ENCODE measurements at regions not wholly inside any gene's neighbourhood (a gene's known extent, or its start where the extent isn't known, plus 50 kb on each side); places are given as distances from the start of the nearest gene placed in this dataset.

GRCh38 chr7:156145996-156146395 lies 333.7 kb upstream of the SHH start:
- peaks cover 3% of the 10 kb centered on the region for H3K27me3 Mint-ChIP-seq
- Histone ChIP-seq H3K79me2 (ENCODE audit: control insufficient read depth, insufficient read depth, low read length) (no peaks in the 10 kb centered on the region), H4K20me1 (ENCODE audit: control insufficient read depth, insufficient read depth, low read length, poor library complexity, severe bottlenecking) (no peaks in the 10 kb centered on the region), H3K36me3 (replicated peaks in 1 of 2; ENCODE audit: control extremely low read depth in 1 of 2, control insufficient read depth in 1 of 2, extremely low read depth in 1 of 2, insufficient read depth in 2 of 2, low read length in 1 of 2) (no peaks in the 10 kb centered on the region), H3K4me3 (ENCODE audit: control extremely low read depth in 1 of 5, extremely low read depth in 1 of 5, insufficient read depth in 1 of 5, low read depth in 2 of 5, low read length in 4 of 5) (no peak overlapping the region), H2AFZ (ENCODE audit: insufficient read depth, low read depth, low read length, poor library complexity, severe bottlenecking) (no peak overlapping the region), H3K9ac (ENCODE audit: low read length) (no peak overlapping the region), H3K4me2 (replicated peaks; ENCODE audit: low read depth, low read length, poor library complexity, severe bottlenecking) (no peak overlapping the region), H3K4me1 (ENCODE audit: control insufficient read depth in 2 of 2, insufficient read depth in 2 of 2, low read length in 2 of 2) (no peaks in the 10 kb centered on the region), H3K27ac (ENCODE audit: low read length in 2 of 2) (no peak overlapping the region), H3K9me3 (ENCODE audit: control extremely low read depth in 1 of 3, control insufficient read depth in 2 of 3, insufficient read depth in 1 of 3, low read length in 2 of 3) (peaks cover 0 to 5% (median 0%) of the 10 kb centered on the region in 3 donors), H3K27me3 (replicated peaks in 1 of 4; ENCODE audit: control extremely low read depth in 1 of 4, control insufficient read depth in 3 of 4, insufficient read depth in 4 of 4, low read length in 3 of 4) (no peaks in the 10 kb centered on the region)
- no peak overlapping the region for H3K27ac Mint-ChIP-seq
- TF ChIP-seq EZH2 (IDR thresholded peaks at IDR 0.05; ENCODE audit: borderline replicate concordance, insufficient read depth, low read depth, low read length, poor library complexity, severe bottlenecking) (no peak), CTCF (IDR thresholded peaks at IDR 0.05) (no peak)
- no peak for DNase-seq
- ATAC-seq (ENCODE audit: low read depth): no peak
- no peaks in the 10 kb centered on the region for H3K9me3 Mint-ChIP-seq (ENCODE audit: insufficient read depth)
- WGBS (ENCODE audit: insufficient coverage): 82% methylated on average over 8 of the region's 8 CpGs
- POLR2A ChIA-PET: no interaction called here
- no peak overlapping the region for H3K4me3 Mint-ChIP-seq
- CTCF ChIA-PET: no interaction called here
- no peaks in the 10 kb centered on the region for H3K4me1 Mint-ChIP-seq
- intact Hi-C loops (cut with micrococcal nuclease): no loop called here

DNA sequence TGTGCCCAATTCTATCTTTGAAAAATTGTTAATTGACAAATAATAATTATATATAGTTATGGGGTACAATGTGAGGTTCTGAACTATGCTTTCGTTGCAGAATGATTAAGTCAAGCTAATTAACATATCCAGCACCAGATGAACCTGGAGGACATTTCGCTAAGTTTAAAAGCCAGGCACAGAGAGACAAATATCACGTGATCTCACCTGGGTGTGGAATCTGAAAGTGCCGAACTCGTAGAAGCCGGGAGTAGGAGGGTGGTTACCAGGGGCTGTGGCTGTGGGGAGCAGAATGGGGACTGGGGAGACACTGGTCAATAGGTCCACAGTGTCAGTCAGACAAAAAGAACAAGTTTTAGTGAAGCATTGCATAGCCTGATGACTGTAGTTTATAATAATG lies 332.9 kb upstream of the SHH start:
- H3K27me3 ChIP-seq (replicated peaks in 1 of 4; ENCODE audit: control extremely low read depth in 1 of 4, control insufficient read depth in 3 of 4, insufficient read depth in 4 of 4, low read length in 3 of 4): no peaks in the 10 kb centered on the region
- DNase-seq (no peak), ATAC-seq (ENCODE audit: low read depth) (no peak)
- 92% methylated on average over 5 of the region's 6 CpGs for WGBS (ENCODE audit: insufficient coverage)
- H3K4me1 Mint-ChIP-seq: no peaks in the 10 kb centered on the region
- H3K79me2 ChIP-seq (ENCODE audit: control insufficient read depth, insufficient read depth, low read length): no peaks in the 10 kb centered on the region
- no peaks in the 10 kb centered on the region for H4K20me1 ChIP-seq (ENCODE audit: control insufficient read depth, insufficient read depth, low read length, poor library complexity, severe bottlenecking)
- H3K4me3 Mint-ChIP-seq: no peak overlapping the region
- ChIA-PET CTCF (no interaction called here), POLR2A (no interaction called here)
- no peak overlapping the region for H3K27ac Mint-ChIP-seq
- H3K36me3 ChIP-seq (replicated peaks in 1 of 2; ENCODE audit: control extremely low read depth in 1 of 2, control insufficient read depth in 1 of 2, extremely low read depth in 1 of 2, insufficient read depth in 2 of 2, low read length in 1 of 2): no peaks in the 10 kb centered on the region
- H3K9me3 Mint-ChIP-seq (ENCODE audit: insufficient read depth): no peaks in the 10 kb centered on the region
- no peaks in the 10 kb centered on the region for H3K4me1 ChIP-seq (ENCODE audit: control insufficient read depth in 2 of 2, insufficient read depth in 2 of 2, low read length in 2 of 2)
- H3K4me2 ChIP-seq (replicated peaks; ENCODE audit: low read depth, low read length, poor library complexity, severe bottlenecking): no peak overlapping the region
- no peak overlapping the region for H3K4me3 ChIP-seq (ENCODE audit: control extremely low read depth in 1 of 5, extremely low read depth in 1 of 5, insufficient read depth in 1 of 5, low read depth in 2 of 5, low read length in 4 of 5)
- peaks cover 0 to 6% (median 0%) of the 10 kb centered on the region in 3 donors for H3K9me3 ChIP-seq (ENCODE audit: control extremely low read depth in 1 of 3, control insufficient read depth in 2 of 3, insufficient read depth in 1 of 3, low read length in 2 of 3)
- TF ChIP-seq CTCF (IDR thresholded peaks at IDR 0.05): no peak
- TF ChIP-seq EZH2 (IDR thresholded peaks at IDR 0.05; ENCODE audit: borderline replicate concordance, insufficient read depth, low read depth, low read length, poor library complexity, severe bottlenecking): no peak
- no peak overlapping the region for H3K27ac ChIP-seq (ENCODE audit: low read length in 2 of 2)
- no peak overlapping the region for H2AFZ ChIP-seq (ENCODE audit: insufficient read depth, low read depth, low read length, poor library complexity, severe bottlenecking)
- no peak overlapping the region for H3K9ac ChIP-seq (ENCODE audit: low read length)
- H3K27me3 Mint-ChIP-seq: no peaks in the 10 kb centered on the region
- intact Hi-C loops (cut with micrococcal nuclease): no loop called here

All from B cell (primary cell).